ENCODE measurements at regions not wholly inside any gene's neighbourhood (a gene's known extent, or its start where the extent isn't known, plus 50 kb on each side); places are given as distances from the start of the nearest gene placed in this dataset.
A peak's percentile ranks its signal among the peaks of the same experiment; 100 is the strongest.

- Histone ChIP-seq H4K20me1 (ENCODE audit: low read depth) (no peaks in the 10 kb centered on the region), H3K9ac (no peak overlapping the region), H3K4me2 (no peak overlapping the region), H3K9me3 (ENCODE audit: low read depth) (no peaks in the 10 kb centered on the region), H3K27me3 (no peaks in the 10 kb centered on the region), H3F3A (ENCODE audit: low read depth) (no peaks in the 10 kb centered on the region), H3K4me1 (peaks cover 15% of the 10 kb centered on the region), H2AFZ (replicated peaks) (no peak overlapping the region), H3K36me3 (no peaks in the 10 kb centered on the region), H3K4me3 (no peak overlapping the region), H3K79me2 (ENCODE audit: low read depth) (no peaks in the 10 kb centered on the region), H3K27ac (no peak overlapping the region)
- no peaks in the 10 kb centered on the region for H3K9me3 Mint-ChIP-seq
- H3K4me1 Mint-ChIP-seq = peaks cover 19% of the 10 kb centered on the region
- H3K27ac Mint-ChIP-seq = no peak overlapping the region
- no peak for TF ChIP-seq EZH2 (IDR thresholded peaks at IDR 0.05)
- TF ChIP-seq EZH2phosphoT487 (IDR thresholded peaks at IDR 0.05) = no peak
- no peak for TF ChIP-seq CTCF (IDR thresholded peaks at IDR 0.05)
- H3K4me3 Mint-ChIP-seq = no peak overlapping the region
- H3K27me3 Mint-ChIP-seq (ENCODE audit: insufficient read depth, low read depth) = no peaks in the 10 kb centered on the region
- no peak for DNase-seq (ENCODE audit: low spot score)
- no peaks in the 10 kb centered on the region for H3K36me3 Mint-ChIP-seq
Measured at GRCh38 chr13:77456271-77456670, 79.2 kb upstream of the SCEL start.

- no peak for TF ChIP-seq EZH2 (IDR thresholded peaks at IDR 0.05)
- TF ChIP-seq EZH2phosphoT487 (IDR thresholded peaks at IDR 0.05) = no peak
- no peak for TF ChIP-seq CTCF (IDR thresholded peaks at IDR 0.05)
- Mint-ChIP-seq H3K9me3 (no peaks in the 10 kb centered on the region), H3K27ac (no peak overlapping the region), H3K4me3 (no peak overlapping the region), H3K36me3 (no peaks in the 10 kb centered on the region), H3K4me1 (peaks cover 6% of the 10 kb centered on the region), H3K27me3 (ENCODE audit: insufficient read depth, low read depth) (peaks cover 6% of the 10 kb centered on the region)
- Histone ChIP-seq H4K20me1 (ENCODE audit: low read depth) (no peaks in the 10 kb centered on the region), H3K9ac (no peak overlapping the region), H3K4me1 (peaks cover 9% of the 10 kb centered on the region), H3K27me3 (no peaks in the 10 kb centered on the region), H3K4me3 (no peak overlapping the region), H3K4me2 (no peak overlapping the region), H3K79me2 (ENCODE audit: low read depth) (no peaks in the 10 kb centered on the region), H3F3A (ENCODE audit: low read depth) (no peaks in the 10 kb centered on the region), H2AFZ (replicated peaks) (no peak overlapping the region), H3K27ac (no peak overlapping the region), H3K9me3 (ENCODE audit: low read depth) (no peaks in the 10 kb centered on the region), H3K36me3 (no peaks in the 10 kb centered on the region)
- no peak for DNase-seq (ENCODE audit: low spot score)
Measured at GRCh38 chr13:77449265-77449664, 86.2 kb upstream of the SCEL start.

- H4K20me1 ChIP-seq (ENCODE audit: low read depth) = no peaks in the 10 kb centered on the region
- no peaks in the 10 kb centered on the region for H3K36me3 ChIP-seq
- Mint-ChIP-seq H3K27ac (no peak overlapping the region), H3K36me3 (no peaks in the 10 kb centered on the region), H3K4me1 (peaks cover 6% of the 10 kb centered on the region), H3K9me3 (no peaks in the 10 kb centered on the region), H3K4me3 (no peak overlapping the region), H3K27me3 (ENCODE audit: insufficient read depth, low read depth) (peaks cover 6% of the 10 kb centered on the region)
- no peaks in the 10 kb centered on the region for H3F3A ChIP-seq (ENCODE audit: low read depth)
- no peak overlapping the region for H3K4me3 ChIP-seq
- H3K9ac ChIP-seq = no peak overlapping the region
- H2AFZ ChIP-seq (replicated peaks) = peak overlapping the region; percentile 19
- H3K79me2 ChIP-seq (ENCODE audit: low read depth) = no peaks in the 10 kb centered on the region
- DNase-seq (ENCODE audit: low spot score) = no peak
- H3K4me2 ChIP-seq = no peak overlapping the region
- no peaks in the 10 kb centered on the region for H3K27me3 ChIP-seq
- no peaks in the 10 kb centered on the region for H3K9me3 ChIP-seq (ENCODE audit: low read depth)
- no peak overlapping the region for H3K27ac ChIP-seq
- H3K4me1 ChIP-seq = peaks cover 9% of the 10 kb centered on the region
- TF ChIP-seq EZH2phosphoT487 (IDR thresholded peaks at IDR 0.05) (no peak), EZH2 (IDR thresholded peaks at IDR 0.05) (no peak), CTCF (IDR thresholded peaks at IDR 0.05) (no peak)
Measured at GRCh38 chr13:77448689-77449088, 86.8 kb upstream of the SCEL start.
